HG03108 (cell line): ENCODE measurements at regions not wholly inside any gene's neighbourhood (a gene's known extent, or its start where the extent isn't known, plus 50 kb on each side); places are given as distances from the start of the nearest gene placed in this dataset.

Experiments
- ATAC-seq: cut with Tn5 transposase; IDR thresholded peaks from one replicate; pipeline ENCODE4 v1.9.1; 2021; ENCODE audit warnings: moderate library complexity; ENCODE audit not compliant: unreplicated experiment

- no peak for ATAC-seq
Measured at GRCh38 chr10:120278069-120278468, 179.0 kb upstream of the PLPP4 start.

GRCh38 chr10:120279196-120279595 is 177.8 kb upstream of the PLPP4 start:
- ATAC-seq = no peak

- ATAC-seq = no peak
Measured at GRCh38 chr10:120282421-120282820, 174.6 kb upstream of the PLPP4 start.

- no peak for ATAC-seq
Measured at GRCh38 chr10:120282846-120283492, 174.1 kb upstream of the PLPP4 start.

GRCh38 chr10:120285408-120285807 is 171.6 kb upstream of the PLPP4 start:
- ATAC-seq = no peak

- ATAC-seq = no peak
Measured at GRCh38 chr10:120286280-120286679, 170.7 kb upstream of the PLPP4 start.

GRCh38 chr10:120300513-120300912 is 156.5 kb upstream of the PLPP4 start:
- ATAC-seq = no peak

- ATAC-seq = no peak
Measured at GRCh38 chr10:120308589-120308988, 148.4 kb upstream of the PLPP4 start.

GRCh38 chr10:120313715-120314114 is 143.3 kb upstream of the PLPP4 start:
- ATAC-seq = no peak

GRCh38 chr10:120314442-120314841 is 142.6 kb upstream of the PLPP4 start:
- ATAC-seq = no peak

- no peak for ATAC-seq
Measured at GRCh38 chr10:120318862-120319261, 138.2 kb upstream of the PLPP4 start.

- no peak for ATAC-seq
Measured at GRCh38 chr10:120327675-120328074, 129.4 kb upstream of the PLPP4 start.

GRCh38 chr10:120328647-120329046 is 128.4 kb upstream of the PLPP4 start:
- no peak for ATAC-seq

- no peak for ATAC-seq
Measured at GRCh38 chr10:120335553-120335952, 121.5 kb upstream of the PLPP4 start.

GRCh38 chr10:120336306-120336910 is 120.6 kb upstream of the PLPP4 start:
- no peak for ATAC-seq

- ATAC-seq = no peak
Measured at GRCh38 chr10:120336911-120337540, 120.0 kb upstream of the PLPP4 start.

GRCh38 chr10:120342115-120342714 is 114.8 kb upstream of the PLPP4 start:
- no peak for ATAC-seq

GRCh38 chr10:120345186-120345585 is 111.8 kb upstream of the PLPP4 start:
- ATAC-seq = no peak

GRCh38 chr10:120347644-120348043 is 109.4 kb upstream of the PLPP4 start:
- ATAC-seq = no peak

- no peak for ATAC-seq
Measured at GRCh38 chr10:120349069-120349468, 108.0 kb upstream of the PLPP4 start.

- no peak for ATAC-seq
Measured at GRCh38 chr10:120355425-120355824, 101.6 kb upstream of the PLPP4 start.

- no peak for ATAC-seq
Measured at GRCh38 chr10:120360571-120360970, 96.5 kb upstream of the PLPP4 start.
